Prostate gland (tissue), 2 donors: ENCODE measurements at regions not wholly inside any gene's neighbourhood (a gene's known extent, or its start where the extent isn't known, plus 50 kb on each side); places are given as distances from the start of the nearest gene placed in this dataset.

Source experiments
- POLR2A ChIP-seq: fragments of 450-650 bp; IDR thresholded peaks from one replicate; pipeline ENCODE4 v1.6.1; 2016; ENCODE audit warnings: antibody characterized with exemption, mild to moderate bottlenecking
- TF ChIP-seq, protein P1 (sequence below), 4 experiments: fragments of 200-600 bp in 2 of 4; fragments of 450-650 bp in 2 of 4; sonication (generic) in 2 of 4; IDR thresholded peaks; 1 replicate in 3 of 4; 2 replicates in 1 of 4; pipeline ENCODE4 v1.5.1; 2016 to 2019; ENCODE audit warnings: antibody characterized with exemption in 4 of 4, mild to moderate bottlenecking in 2 of 4, moderate library complexity in 2 of 4

DNA sequence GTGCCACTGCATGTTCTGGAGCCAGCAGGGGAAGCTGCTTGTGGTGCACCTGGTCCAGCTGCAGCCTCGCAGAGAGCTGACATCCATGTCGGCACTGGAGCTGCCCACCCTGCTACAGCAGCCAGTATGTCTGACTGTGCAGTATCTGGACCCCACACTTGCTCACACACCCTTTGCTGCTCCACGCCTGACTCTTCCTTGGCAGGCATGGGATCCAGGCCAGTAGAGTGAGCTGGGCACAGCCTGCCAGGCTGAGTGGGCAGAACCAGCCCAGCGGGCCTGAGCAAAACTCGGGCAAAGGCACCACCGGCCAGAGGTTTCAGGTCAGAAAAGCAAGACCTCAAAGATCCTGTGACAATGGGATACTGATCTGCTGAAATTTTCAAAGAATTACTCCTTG lies 690.1 kb downstream of the STPG2 start:
- TF ChIP-seq, protein P1, sequence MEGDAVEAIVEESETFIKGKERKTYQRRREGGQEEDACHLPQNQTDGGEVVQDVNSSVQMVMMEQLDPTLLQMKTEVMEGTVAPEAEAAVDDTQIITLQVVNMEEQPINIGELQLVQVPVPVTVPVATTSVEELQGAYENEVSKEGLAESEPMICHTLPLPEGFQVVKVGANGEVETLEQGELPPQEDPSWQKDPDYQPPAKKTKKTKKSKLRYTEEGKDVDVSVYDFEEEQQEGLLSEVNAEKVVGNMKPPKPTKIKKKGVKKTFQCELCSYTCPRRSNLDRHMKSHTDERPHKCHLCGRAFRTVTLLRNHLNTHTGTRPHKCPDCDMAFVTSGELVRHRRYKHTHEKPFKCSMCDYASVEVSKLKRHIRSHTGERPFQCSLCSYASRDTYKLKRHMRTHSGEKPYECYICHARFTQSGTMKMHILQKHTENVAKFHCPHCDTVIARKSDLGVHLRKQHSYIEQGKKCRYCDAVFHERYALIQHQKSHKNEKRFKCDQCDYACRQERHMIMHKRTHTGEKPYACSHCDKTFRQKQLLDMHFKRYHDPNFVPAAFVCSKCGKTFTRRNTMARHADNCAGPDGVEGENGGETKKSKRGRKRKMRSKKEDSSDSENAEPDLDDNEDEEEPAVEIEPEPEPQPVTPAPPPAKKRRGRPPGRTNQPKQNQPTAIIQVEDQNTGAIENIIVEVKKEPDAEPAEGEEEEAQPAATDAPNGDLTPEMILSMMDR (IDR thresholded peaks at IDR 0.05) = no peak
- TF ChIP-seq POLR2A = no peak
